ENCODE measurements at regions not wholly inside any gene's neighbourhood (a gene's known extent, or its start where the extent isn't known, plus 50 kb on each side); places are given as distances from the start of the nearest gene placed in this dataset.

DNA sequence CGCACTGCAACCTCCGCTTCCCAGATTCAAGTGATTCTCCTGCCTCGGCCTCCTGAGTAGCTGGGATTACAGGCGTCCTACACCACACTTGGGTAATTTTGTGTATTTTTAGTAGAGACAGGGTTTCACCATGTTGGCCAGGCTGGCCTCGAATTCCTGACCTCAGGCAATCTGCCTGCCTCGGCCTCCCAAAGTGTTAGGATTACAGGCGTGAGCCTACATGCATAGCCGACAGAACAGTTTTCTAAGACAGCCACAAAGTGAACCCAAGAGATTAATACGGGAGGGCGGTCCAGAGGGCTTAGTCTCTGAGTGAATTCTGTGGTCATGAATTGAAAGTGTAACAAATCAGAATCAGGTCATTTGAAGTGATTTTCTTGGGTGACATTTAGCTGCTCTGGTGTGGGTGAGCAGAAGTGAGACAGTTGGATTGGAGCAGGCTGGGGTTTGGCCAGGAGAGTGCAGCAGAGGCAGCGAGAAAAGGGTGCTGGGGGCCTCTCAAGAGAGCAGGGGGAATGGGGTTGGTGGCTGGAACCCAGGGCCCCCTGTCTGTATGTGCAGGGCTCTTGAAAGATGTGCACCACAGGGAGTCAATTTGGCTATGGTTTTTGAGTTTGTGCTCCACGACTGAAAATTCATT, 231.4 kb upstream of the WSCD1 start:
- DNase-seq (ENCODE audit: low read depth), result no peak
- TF ChIP-seq MYC (IDR thresholded peaks at IDR 0.05; ENCODE audit: low read depth, low read length) (no peak), POLR2A (IDR thresholded peaks at IDR 0.05; ENCODE audit: extremely low read depth, insufficient read length) (no peak)
- no peak overlapping the region for H3K4me3 ChIP-seq (ENCODE audit: low read depth, low read length)

- DNase-seq (ENCODE audit: low read depth), result no peak
- H3K4me3 ChIP-seq (ENCODE audit: low read depth, low read length), result no peak overlapping the region
- TF ChIP-seq, protein P1, sequence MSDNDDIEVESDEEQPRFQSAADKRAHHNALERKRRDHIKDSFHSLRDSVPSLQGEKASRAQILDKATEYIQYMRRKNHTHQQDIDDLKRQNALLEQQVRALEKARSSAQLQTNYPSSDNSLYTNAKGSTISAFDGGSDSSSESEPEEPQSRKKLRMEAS (IDR thresholded peaks at IDR 0.05; ENCODE audit: low read depth, low read length), result no peak
- TF ChIP-seq, protein P2, sequence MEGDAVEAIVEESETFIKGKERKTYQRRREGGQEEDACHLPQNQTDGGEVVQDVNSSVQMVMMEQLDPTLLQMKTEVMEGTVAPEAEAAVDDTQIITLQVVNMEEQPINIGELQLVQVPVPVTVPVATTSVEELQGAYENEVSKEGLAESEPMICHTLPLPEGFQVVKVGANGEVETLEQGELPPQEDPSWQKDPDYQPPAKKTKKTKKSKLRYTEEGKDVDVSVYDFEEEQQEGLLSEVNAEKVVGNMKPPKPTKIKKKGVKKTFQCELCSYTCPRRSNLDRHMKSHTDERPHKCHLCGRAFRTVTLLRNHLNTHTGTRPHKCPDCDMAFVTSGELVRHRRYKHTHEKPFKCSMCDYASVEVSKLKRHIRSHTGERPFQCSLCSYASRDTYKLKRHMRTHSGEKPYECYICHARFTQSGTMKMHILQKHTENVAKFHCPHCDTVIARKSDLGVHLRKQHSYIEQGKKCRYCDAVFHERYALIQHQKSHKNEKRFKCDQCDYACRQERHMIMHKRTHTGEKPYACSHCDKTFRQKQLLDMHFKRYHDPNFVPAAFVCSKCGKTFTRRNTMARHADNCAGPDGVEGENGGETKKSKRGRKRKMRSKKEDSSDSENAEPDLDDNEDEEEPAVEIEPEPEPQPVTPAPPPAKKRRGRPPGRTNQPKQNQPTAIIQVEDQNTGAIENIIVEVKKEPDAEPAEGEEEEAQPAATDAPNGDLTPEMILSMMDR (IDR thresholded peaks at IDR 0.05; ENCODE audit: low read depth, low read length), result no peak
- TF ChIP-seq MYC (IDR thresholded peaks at IDR 0.05; ENCODE audit: low read depth, low read length) (no peak), POLR2A (IDR thresholded peaks at IDR 0.05; ENCODE audit: extremely low read depth, insufficient read length) (no peak)
Observed at GRCh38 chr17:5840811-5841446, 229.2 kb upstream of the WSCD1 start.

- DNase-seq (ENCODE audit: low read depth), result no peak
- H3K4me3 ChIP-seq (ENCODE audit: low read depth, low read length), result no peak overlapping the region
- TF ChIP-seq, protein P1 (IDR thresholded peaks at IDR 0.05; ENCODE audit: low read depth, low read length), result no peak
- TF ChIP-seq MYC (IDR thresholded peaks at IDR 0.05; ENCODE audit: low read depth, low read length) (no peak), POLR2A (IDR thresholded peaks at IDR 0.05; ENCODE audit: extremely low read depth, insufficient read length) (no peak)
- TF ChIP-seq, protein P2 (IDR thresholded peaks at IDR 0.05; ENCODE audit: low read depth, low read length), result no peak
Observed at GRCh38 chr17:5841862-5842261, 228.3 kb upstream of the WSCD1 start.

DNA sequence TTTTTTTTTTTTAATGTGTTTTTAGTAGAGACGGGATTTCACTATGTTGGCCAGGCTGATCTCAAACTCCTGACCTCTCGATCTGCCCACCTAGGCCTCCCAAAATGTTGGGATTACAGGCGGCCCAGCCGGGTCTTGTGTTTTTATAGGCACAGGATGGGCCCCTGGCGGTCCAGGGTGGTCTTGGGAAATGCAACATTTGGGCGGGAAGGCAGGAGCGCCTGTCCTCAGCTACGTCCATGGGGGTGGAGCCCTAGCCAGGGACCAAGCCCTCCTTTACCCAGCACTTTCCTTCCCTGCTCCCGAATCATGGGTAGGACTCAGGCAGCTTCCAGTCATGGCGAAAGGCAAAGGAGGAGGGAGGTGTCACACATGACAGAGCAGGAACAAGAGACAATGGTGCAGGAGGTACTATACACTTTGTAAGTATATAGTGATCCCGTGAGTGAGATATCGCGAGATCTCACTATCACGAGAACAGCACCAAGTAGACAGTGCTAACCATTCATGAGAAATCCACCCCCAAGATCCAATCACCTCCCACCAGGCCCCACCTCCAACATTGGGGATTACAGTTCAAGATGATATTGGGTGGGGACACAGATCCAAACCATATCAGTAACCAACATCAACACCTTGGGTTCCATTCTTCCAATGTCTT, 226.7 kb upstream of the WSCD1 start:
- TF ChIP-seq POLR2A (IDR thresholded peaks at IDR 0.05; ENCODE audit: extremely low read depth, insufficient read length), result no peak
- TF ChIP-seq, protein P2 (IDR thresholded peaks at IDR 0.05; ENCODE audit: low read depth, low read length), result no peak
- DNase-seq (ENCODE audit: low read depth), result no peak
- no peak overlapping the region for H3K4me3 ChIP-seq (ENCODE audit: low read depth, low read length)

GRCh38 chr17:5846001-5846400, 224.2 kb upstream of the WSCD1 start:
- DNase-seq (ENCODE audit: low read depth), result no peak
- no peak overlapping the region for H3K4me3 ChIP-seq (ENCODE audit: low read depth, low read length)
- TF ChIP-seq MYC (IDR thresholded peaks at IDR 0.05; ENCODE audit: low read depth, low read length) (no peak), POLR2A (IDR thresholded peaks at IDR 0.05; ENCODE audit: extremely low read depth, insufficient read length) (no peak)
- TF ChIP-seq, protein P2 (IDR thresholded peaks at IDR 0.05; ENCODE audit: low read depth, low read length), result no peak
- TF ChIP-seq, protein P1 (IDR thresholded peaks at IDR 0.05; ENCODE audit: low read depth, low read length), result no peak

DNA sequence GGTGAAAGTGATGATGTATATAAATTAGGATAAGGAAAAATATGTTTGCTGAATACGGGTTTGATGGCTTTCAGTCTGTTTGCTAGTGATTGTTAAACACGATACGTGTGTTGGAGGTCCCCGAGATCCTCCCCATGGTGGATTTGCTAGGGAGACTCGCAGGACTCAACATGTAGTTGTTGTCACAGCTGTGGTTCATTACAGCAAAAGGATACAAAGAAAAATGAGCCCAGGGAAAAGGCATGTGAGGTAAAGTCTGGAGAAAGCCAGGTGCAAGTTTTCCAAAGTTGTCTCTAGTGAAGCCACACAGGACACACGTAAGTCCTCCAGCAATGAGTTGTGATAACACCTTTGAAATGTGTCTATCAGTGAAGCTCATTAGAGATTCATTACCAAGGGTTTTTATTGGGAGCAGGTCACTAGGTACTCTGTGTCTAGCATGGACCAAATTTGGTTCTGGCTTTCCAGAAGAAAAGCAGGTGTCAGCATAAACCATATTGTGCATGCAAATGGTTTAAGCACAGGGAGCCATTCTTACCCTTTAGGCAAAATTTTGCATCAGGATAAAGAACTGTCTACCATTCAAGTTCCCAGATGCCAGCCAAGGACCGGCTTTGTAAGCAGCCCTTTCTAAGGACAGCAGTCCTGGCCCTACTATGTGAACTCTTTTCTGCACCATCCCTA, 215.2 kb upstream of the WSCD1 start:
- no peak for DNase-seq (ENCODE audit: low read depth)
- TF ChIP-seq, protein P1 (IDR thresholded peaks at IDR 0.05; ENCODE audit: low read depth, low read length), result no peak
- TF ChIP-seq, protein P2 (IDR thresholded peaks at IDR 0.05; ENCODE audit: low read depth, low read length), result no peak
- TF ChIP-seq MYC (IDR thresholded peaks at IDR 0.05; ENCODE audit: low read depth, low read length), result no peak
- H3K4me3 ChIP-seq (ENCODE audit: low read depth, low read length), result no peak overlapping the region

Measured in NB4 (cell line).